TTC549 (cell line): ENCODE measurements at regions not wholly inside any gene's neighbourhood (a gene's known extent, or its start where the extent isn't known, plus 50 kb on each side); places are given as distances from the start of the nearest gene placed in this dataset.

ENCODE experiments used
- FAIRE-seq: peaks from 2 replicates; lab custom pipeline; 2012; peaks lifted over from hg19 to GRCh38; lab: Jason Lieb, UNC

DNA sequence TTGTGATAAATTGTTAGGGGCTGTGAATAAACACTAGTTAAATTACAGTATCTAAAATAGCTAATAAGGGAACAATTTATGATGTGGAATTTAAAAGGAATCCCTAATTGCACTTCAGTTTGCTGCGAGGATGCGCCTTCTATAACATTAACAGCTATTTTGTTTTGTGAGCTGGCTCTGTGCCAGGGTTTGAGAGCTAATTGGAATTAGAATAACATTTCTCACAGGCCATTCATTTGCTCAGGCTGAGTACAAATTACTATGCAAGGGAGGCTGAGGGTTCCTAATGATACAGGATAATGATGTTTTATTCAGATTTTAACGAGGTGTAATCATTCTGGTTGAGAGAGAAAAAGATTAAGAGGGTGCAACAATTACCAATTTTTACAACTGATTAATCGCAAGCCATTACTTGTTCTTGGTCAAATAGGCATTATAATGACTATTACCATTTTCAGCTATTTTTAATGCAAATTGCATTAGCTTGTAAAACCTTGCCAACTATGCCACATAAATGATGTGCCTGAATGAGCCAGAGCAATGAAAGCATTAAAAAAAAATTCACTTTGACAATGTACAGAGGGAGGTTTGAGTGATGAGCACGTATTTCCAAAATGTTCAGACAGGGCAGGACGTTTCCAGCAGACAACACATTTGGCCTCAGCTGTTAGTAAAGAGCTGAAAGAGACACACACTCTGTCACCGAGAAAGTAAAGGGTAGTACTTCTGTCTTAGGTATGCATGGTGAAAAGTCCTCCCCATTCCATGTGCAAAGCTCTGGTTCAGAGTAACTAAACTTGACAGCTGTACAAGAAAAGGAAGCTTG is 576.5 kb downstream of the TLE1 start:
- FAIRE-seq, result no peak

DNA sequence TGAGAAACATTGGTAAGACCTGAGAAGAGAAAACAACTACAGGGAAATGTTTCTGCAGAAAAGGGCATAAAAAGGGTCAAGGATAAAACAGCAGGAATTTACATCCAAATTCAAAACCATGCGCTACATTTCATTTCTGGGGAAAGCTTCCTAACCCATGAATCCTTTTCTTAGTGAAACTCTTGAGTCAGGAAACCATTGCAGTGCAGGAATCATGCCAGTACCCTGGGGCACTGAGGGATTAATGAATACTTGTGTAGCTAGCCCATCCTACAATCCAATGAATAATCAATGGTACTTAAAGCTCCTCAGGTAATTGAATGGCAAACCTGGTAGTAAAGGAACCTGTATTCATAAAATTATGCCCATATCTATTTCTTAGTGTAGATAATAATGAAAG is 580.5 kb downstream of the TLE1 start:
- no peak for FAIRE-seq

DNA sequence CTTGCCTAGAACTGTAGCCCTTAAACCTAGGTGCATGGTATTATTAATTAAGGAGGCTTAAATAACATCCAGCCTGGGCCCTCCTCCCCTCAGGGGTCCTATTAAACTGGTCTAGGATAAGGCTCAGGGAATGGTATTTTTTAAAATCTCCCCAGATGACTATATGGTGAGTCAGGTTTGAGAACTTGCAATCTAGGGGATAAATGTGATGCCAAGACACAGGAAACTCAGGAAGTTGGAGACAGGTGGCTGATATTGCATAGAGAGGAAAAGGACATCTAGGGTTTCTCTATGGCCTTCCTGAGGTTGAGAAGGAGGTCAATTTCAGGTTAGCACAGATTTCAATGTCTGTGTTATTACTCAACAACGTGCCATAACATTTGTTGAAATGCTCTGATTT is 581.0 kb downstream of the TLE1 start:
- no peak for FAIRE-seq

- no peak for FAIRE-seq
Measured at GRCh38 chr9:81103597-81104471, 585.5 kb downstream of the TLE1 start.

GRCh38 chr9:81097131-81097847 is 592.1 kb downstream of the TLE1 start:
- FAIRE-seq, result no peak

- no peak for FAIRE-seq
Measured at GRCh38 chr9:81096625-81097024, 592.7 kb downstream of the TLE1 start.

DNA sequence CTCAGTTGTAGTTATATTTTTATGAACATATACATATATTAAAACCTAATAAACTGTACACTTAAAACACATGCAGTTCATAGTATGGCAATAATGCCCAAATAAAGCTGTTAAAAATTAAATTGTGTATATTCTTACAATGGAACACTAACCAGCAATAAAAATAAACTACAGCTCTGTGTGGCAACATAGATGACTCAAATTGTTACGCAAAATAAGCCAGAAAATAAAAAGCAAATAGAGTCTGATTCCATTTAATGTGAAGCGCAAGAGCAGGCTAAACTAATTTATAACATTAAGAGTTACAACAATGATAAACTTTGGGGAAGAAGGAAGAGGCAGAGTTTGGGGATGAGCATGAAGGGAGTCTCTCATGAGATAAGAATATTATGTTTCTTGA is 597.3 kb downstream of the TLE1 start:
- no peak for FAIRE-seq

GRCh38 chr9:81088341-81088740 is 601.0 kb downstream of the TLE1 start:
- FAIRE-seq, result no peak

- FAIRE-seq, result no peak
Measured at GRCh38 chr9:81086416-81086815, 602.9 kb downstream of the TLE1 start.

GRCh38 chr9:81083854-81084512 is 605.4 kb downstream of the TLE1 start:
- no peak for FAIRE-seq

GRCh38 chr9:81083067-81083466 is 606.3 kb downstream of the TLE1 start:
- FAIRE-seq, result no peak

DNA sequence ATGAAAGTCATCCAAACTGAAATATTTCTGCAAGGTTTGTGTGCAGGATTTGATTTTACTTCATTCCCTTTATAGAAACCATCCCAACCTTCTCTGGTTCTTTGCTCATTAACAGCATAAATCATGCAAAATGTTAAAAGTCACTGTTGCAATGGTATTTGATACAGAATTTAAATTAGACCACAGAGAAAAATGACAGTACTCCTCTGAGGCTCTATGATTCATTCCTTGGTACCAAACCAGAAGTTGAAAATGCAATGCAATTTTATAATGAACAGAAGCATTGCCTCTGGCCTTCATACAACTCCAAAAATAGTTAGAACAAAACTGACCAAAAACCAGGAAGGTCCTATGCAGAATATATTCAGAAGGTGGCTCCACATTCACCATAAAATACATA is 607.1 kb downstream of the TLE1 start:
- no peak for FAIRE-seq

DNA sequence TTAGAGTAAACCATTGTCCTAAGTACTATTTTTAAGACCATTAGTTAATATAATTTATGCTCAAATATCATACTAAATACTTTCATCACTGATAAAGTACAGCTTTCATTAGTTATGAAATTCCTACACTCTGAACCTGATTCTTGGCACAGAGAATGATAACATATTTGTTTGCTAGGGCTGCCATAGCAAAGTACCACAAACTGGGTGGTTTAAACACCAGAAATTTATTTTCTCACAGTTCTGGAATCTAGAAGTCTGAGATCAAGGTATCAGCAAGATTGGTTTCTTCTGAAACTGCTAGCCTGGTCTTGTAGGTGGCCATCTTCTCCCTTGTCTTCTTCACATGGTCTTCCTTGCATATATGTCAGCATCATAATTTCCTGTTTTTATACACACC is 608.4 kb downstream of the TLE1 start:
- FAIRE-seq, result no peak

DNA sequence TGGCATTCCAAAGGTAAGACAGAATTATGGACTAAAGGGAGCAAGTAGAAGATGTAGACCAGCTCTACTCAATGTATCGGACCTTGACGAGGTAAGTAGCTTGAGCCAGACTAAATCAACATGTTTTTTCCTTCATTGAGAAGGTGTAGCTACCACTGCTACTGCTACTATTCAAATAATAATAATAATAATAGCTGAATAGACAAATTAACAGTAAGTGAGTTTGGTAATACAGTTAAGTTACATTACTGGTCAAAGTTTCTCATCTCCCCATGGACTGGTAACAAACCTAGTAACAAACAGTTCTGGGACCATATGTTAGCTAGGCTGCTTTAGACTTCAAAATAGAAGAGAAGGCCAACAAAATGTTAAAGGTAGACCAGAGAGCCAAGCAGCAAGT is 609.2 kb downstream of the TLE1 start:
- no peak for FAIRE-seq

- FAIRE-seq, result no peak
Measured at GRCh38 chr9:81079055-81079454, 610.3 kb downstream of the TLE1 start.

- no peak for FAIRE-seq
Measured at GRCh38 chr9:81078555-81078954, 610.8 kb downstream of the TLE1 start.

- FAIRE-seq, result no peak
Measured at GRCh38 chr9:81077572-81077971, 611.8 kb downstream of the TLE1 start.

GRCh38 chr9:81076131-81076530 is 613.2 kb downstream of the TLE1 start:
- FAIRE-seq, result no peak

GRCh38 chr9:81074221-81074620 is 615.1 kb downstream of the TLE1 start:
- FAIRE-seq, result no peak

- FAIRE-seq, result no peak
Measured at GRCh38 chr9:81073821-81074220, 615.5 kb downstream of the TLE1 start.

GRCh38 chr9:81072758-81073157 is 616.6 kb downstream of the TLE1 start:
- no peak for FAIRE-seq

DNA sequence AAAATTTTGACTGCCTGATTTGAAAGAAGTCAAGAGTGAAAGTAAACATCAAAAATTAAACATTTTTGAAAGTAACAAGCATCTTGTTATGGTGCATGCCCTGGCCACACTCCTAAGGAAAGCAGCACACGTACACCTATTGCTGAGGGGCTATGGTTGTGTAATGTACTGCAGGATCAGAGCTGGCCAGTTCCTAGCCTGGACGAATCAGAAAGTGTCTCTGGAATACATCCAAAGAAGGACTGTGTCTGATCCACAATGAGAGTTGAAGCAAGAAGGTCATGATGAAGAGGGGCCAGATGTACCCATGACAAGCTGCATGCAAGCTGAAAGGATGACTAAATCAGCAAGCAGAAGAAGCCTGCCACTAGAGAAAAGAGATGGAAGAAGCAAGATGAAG is 618.2 kb downstream of the TLE1 start:
- FAIRE-seq, result no peak
